Stromal cell of bone marrow (primary cell): ENCODE measurements at regions not wholly inside any gene's neighbourhood (a gene's known extent, or its start where the extent isn't known, plus 50 kb on each side); places are given as distances from the start of the nearest gene placed in this dataset.
"Not testable (repeated sequence)": the region's sequence is repeated elsewhere in the genome, so short reads cannot be mapped to it uniquely, and the experiment has no call there.

Source experiments
- DNase-seq: peaks from one replicate; pipeline ENCODE4 v3.0.0-alpha.2; 2012; ENCODE audit warnings: low read depth

DNA sequence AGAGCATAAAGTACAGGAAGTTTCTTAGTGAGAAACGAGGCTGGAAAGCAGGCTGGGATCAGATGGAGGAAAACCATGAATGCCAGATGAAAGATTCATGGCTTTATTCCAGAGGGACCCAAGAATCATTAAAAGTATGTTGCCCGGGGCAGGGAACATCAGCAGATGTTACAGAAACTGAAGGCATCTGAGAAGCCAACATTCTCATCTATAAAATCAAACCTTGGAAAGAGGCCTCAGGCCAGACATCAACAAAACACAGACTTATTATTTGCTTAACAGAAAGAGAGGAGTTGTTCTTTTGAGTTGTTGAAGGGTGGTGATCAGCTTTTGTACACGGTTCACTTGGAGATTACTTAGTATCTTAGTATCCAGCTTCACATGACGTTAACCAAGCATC, 543.6 kb downstream of the RFC3 start:
- no peak for DNase-seq

DNA sequence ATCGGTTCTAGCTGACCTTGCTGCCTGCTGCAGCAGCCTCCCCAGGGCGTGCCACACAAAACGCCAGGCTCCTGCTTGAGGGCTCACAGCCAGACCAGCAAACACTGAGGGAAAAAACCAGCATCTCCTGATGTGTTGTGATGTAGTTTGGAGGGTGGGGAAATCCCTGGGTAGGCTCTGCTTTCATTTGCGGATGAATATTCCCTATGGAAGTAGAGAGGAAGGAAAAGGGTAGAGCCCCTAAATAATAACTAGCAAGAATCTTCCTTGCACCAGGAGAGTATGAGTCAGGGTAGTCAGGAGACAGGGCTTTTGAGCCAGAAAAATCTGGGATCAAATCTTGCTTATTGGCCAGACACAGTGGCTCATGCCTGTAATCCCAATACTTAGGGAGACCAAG, 545.3 kb downstream of the RFC3 start:
- DNase-seq, result no peak

DNA sequence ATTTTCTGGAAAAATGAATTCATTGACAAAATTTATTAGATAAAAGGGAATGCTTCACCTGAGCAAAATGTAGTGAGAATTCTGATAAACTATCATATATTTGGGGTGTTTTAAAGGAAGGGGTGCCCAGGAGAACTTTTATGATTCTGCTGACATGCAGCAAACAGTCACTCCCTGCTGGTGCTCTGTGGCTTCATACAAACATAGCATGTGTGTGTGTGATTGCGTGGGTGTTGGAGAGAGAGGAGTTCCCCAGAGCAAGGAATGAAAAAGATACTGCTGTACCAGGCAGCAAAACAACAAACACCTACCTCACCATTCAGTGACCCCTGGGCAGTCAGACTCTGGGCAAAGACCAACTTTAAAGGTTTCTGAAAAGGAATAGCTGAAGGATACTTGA, 546.7 kb downstream of the RFC3 start:
- DNase-seq, result no peak

DNA sequence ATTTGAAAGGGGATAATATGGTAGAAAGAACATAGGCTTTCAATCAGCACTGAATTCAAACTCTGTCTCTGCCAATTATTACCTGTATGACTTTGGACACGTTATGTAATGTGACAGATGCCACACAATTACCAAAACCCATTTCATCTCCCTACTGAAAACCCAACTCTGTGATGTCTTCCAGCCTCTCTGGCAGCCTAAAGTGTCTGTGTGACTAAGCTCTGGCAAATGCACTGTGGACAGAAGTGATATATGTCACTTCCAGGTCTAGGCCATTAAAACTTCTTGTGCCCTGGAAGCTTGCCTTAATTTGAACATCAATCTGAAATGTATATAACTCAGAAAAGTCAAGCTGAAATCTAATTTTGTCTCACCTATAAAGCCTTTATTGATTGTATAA, 552.0 kb downstream of the RFC3 start:
- DNase-seq, result no peak

DNA sequence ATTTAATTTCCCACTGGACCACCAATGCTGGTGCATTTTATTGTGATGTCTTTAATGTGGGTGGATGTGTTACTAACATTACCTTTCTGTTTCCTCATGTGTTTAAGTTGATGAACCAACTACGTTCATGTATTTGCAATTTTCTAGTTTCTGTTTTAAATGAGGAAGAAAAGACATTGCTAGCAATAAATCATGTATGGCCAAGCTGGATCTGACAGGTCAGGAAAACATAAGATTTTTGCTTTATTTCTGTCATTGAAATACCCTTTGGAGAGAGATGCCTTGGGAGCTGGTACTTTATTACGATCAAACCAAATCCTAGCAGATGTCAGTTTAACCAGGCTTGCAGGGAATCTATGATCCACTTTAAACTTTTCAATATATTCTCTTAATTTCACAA, 553.2 kb downstream of the RFC3 start:
- DNase-seq, result no peak

DNA sequence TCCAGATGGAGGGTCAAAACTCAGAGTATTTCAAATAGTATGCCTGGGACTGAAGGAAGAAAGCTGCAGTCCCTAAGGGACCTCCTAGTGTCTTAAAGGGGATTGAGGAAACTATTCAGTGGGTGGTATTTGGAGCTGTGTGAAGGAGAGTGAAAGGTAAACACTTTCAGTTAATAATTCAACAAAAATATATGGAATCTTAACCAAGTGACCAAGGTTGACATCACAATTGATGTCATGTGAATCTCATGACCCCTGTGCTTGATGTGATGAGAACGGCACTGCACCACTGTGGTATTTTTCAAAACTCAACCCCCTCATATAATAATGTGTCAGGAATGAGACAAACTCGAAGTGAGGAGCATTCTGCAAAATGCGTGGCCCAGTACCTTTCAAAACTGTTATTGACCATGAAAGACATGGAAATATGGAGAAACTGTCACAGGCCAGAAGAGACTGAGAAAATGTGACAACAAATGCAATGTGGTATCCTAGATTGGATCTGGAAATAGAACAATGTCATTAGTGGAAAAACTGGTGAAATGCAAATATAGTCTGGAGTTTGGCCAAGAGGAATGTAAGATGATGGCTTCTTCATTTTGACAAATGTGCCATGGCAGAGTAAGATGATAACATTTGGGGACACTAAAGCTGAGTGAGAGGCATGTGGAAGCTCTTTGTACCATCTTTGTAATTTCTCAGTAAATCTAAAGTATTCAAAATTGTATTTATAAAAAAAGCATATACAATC, 553.9 kb downstream of the RFC3 start:
- DNase-seq, result no peak

DNA sequence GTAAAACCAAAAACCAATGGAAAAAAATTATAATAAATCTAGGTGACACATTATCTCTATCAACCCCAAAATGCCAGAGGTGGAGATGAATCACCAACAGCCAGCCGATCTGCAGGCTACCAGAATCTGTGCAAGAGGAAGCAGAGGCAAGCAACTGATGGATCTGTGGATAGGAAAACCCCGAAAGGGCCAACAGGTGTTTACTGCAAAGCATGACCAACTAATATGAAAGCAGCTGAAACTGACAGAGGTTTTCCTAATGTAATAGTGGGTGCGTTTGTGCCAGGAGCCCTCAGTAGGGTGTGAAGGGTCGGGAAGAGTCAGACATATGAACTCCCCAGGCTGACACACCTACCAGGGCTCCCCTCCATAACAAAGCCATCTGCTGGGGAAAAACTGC, 554.6 kb downstream of the RFC3 start:
- DNase-seq, result no peak

DNA sequence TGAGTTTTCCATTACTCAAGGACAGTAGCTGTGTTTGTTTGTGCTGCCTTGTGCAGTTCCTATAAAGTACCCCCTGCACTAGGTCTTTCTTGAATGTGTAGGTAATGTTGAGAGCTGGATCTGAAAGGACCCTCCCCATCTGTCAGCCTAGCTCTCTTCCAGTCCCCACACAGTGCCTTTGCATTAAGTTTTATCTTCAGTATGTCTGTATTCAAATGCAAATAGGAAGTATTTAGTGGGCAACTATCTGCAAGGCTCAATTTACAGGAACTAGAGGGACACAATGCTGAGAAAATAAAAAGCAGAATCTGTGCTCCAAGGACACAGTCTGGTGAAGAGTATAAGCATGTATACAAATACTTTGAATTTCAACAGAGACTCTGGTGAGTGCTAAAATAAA, 558.5 kb downstream of the RFC3 start:
- DNase-seq, result no peak

DNA sequence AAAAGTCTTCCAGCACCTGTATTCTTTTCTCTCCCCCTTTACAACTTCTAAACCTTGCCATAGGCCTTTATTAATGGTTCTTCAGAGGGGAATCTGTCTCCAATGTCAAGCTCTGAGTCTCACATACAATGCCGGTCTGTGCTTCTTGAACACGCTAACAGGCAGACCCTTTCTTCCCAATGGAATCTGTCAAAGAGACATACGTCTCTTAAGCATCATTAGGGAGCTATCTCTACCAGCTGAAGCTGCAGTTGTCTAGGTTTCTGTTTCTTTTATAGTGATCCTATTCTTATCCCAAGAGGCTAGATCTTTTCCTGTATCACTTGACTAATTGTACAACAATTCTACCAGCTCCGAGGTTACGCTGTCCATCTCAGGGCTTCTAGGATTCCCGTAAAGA, 560.8 kb upstream of the NBEA start:
- DNase-seq, result no peak

DNA sequence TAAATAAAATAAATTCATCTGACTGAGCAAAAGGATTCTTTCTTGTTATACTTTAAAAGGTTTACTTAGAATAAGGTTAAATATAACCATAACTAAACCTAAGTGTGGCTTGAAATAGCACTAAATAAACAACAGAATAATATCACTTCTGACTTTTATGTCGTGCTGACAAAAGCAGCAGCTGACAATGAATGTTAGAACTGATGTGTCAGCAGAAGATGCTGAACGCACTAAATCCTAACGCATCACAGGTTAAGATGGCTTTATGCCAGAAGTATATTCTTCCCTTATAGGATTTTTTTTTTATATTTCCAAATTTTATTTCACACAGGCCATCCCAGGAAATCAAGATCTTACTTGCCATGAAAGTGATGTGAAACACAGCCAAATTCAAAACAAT, 558.3 kb upstream of the NBEA start:
- no peak for DNase-seq

DNA sequence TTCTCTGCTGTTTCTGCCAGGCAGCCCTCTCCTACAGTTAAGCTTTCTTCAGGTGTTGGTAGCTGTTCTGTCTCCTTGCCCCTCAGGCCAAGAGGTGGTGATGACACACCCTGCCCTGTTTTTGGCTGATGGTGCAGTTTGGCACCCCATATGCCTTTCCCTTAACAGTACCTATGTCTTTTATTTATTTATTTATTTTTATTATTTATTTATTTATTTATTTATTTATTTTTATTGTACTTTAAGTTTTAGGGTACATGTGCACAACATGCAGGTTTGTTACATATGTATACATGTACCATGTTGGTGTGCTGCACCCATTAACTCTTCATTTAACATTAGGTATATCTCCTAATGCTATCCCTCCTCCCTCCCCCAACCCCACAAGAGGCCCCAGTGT, 555.8 kb upstream of the NBEA start:
- not testable (repeated sequence) for DNase-seq

DNA sequence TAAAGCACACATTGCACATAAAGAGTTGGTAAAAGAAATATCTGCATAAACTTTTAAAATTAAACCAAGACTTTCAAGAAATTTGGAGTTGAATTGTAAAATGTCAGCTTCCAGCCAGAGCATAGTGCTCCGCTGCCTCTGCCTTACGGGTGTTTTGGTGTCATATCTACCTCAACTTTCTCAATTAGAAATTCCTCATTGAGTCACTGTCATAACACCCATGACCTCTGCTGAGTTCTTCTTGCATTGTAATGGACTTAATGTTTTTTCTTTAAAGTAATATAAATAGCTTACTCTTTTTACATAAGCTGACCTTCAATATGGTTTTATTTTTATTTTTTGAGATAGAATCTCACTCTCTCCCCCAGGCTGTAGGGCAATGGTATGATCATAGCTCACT, 551.0 kb upstream of the NBEA start:
- DNase-seq, result no peak

DNA sequence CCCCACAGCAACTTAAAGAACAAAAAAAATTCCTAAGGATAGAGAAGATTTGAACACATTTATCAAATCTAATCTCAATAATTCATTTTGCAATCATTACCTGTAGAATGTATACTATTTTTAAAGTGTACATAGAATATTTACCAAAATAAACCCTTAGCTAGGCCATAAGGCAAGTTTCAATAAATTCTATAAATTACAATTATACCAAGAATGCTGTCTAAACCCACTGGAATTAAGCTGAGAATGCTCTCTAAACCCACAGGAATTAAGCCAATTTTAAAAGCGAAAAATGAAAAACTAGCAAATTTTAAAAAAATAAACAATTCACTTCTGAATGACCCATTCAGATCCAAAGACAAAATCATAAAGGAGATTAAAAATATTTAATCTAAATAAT, 540.4 kb upstream of the NBEA start:
- DNase-seq, result no peak

DNA sequence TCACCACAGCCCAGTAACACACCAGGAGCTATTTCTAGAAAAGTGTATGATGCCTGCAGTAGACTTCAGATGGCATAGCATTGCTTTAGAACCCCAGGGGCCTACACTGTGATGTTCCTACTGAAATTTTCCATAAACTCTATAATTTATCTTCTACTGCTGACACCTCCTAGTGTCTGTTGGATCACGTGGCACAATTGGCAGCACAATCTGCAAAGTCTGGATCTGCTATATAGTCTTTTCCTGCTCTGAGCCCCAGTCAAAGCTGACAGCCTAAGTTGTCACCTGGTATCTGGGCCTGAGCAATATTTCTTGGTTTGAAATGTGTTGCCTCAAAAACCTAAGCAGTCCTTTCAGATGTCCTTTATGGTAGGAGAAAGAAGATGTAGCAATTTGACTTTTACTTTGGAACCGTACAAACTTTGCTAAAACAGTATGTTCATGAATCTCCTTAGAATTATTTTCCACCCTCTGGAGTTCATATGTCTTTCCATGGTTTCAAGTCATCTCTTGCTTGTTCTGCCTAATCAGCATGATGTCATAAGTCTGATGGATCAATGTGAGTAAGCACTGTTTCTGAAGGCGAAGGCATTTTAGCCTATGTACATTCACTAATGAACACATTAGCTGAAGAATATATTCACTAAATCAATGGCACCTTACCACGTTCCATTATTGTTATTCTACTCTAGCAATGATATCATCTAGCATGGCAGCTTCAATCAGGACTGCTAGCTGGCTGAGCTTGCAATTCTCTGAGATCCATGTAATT, 536.5 kb upstream of the NBEA start:
- no peak for DNase-seq

DNA sequence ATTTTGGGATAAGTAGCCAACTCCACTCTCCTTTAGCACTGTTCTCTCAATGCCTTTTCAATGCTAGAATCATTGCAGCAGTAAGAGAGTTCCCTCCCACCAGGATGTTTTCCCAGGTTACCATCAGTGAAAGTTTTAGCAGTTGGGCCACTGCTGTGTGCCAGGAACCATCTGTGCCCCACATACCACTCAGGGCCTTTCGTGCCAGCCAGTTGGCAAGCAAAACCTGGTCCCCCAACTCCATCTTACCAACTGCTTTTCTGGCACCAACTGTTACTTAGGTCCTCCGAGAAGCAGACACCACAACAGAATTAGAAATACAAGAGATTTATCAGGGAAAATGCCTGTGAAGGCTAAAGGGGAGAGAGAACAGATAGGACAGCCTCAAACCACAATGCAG, 533.4 kb upstream of the NBEA start:
- no peak for DNase-seq

DNA sequence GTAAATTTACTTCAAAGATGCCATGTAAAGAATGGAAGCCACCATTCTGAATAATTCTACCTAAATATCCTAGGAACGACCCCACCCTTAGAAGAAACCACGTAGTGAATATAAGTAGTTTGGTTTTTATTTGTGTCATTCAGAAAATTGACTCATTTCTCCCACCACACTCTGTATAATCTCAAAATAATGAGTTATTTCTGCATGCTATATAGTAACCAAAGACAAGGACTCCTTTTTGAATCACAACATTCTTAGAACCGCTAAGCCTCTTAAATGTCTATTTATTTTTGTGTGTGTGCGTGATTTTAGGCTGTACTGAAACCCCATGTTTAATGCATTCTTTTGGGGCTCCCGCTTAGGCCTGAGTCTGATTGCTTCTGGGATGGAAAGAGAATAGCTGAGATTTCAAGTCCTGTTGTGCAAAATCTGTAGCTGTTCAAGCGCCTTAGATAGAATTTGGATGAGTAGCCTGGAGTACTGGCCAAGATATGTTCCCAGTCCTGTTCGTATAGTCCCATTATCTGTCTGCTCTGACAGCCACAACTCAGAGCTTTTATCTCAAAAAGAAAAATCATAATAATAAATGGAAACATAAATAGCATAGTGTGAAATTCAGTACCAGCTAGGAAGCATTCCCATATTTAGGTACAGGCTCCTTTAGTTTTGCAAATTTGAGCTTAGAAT, 532.4 kb upstream of the NBEA start:
- no peak for DNase-seq

DNA sequence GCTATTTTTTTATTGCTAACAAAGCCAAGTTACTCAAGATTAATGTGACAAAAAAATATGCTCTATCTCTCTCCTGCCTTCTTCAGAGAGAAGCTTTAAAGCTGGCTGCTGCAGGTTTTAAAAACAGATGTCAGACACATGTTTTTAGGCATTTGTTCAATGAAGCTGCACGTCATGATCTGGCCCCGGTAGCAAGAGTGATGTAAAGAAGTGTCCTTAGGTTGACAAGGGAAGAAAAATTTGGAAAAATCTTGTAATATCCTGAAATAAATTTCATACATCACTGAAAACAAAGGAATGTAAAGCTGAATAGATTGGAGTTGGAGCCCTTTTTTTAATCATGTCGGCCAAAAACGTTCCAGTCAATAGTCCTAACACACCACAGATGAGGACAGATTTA, 531.4 kb upstream of the NBEA start:
- no peak for DNase-seq

DNA sequence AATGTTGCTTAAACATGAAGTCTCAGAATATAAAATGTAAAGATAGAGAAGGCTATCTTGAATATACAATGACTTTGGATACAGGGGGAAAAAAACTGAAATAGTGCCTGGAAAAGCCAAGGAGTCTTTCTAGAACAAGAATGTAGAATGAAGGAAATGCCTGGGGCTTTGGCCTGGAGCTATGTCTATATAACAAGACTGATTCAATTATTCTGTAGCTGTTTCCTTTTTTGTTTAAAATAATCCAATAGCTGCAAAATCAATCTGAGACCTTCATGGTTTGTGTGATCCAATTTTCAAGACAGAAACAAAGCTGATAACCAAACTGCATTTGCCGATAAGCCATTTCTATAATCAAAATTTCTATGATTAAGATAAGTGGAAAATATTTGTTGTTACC, 530.9 kb upstream of the NBEA start:
- DNase-seq, result no peak

DNA sequence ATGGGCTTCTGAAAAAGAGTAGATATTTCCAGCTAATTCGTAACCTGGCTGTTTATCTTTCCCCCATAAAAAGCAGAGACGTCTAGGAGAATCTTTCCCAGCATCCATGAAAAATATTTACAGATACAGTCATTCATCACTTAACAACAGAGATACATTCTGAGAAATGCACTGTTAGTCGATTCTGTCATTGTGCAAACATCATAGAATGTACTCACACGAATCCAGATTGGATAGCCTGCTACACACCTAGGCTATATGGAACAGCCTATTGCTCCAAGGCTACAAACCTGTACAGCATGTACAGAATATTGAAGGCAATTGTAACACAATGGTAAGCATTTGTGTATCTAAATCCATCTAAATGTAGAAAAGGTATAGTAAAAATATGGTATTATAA, 530.2 kb upstream of the NBEA start:
- no peak for DNase-seq

DNA sequence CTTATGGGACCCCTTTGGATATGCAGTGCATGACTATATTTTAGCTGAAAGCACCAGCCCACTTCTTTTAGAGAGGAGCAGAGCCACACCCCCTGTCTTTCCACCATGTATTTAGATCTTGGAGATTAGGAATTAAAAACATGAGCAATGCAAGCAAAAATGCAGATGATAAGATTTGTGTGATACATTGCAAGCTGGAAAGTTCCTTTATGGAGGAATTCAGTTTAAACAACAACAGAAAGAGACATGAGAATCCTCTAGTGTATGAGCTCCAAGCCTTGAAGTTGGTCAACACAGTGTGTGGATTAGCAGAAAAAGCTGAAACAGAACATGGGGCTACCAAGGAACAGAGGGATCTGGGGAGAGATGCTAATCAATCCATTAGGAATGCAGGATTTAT, 529.8 kb upstream of the NBEA start:
- DNase-seq, result no peak

DNA sequence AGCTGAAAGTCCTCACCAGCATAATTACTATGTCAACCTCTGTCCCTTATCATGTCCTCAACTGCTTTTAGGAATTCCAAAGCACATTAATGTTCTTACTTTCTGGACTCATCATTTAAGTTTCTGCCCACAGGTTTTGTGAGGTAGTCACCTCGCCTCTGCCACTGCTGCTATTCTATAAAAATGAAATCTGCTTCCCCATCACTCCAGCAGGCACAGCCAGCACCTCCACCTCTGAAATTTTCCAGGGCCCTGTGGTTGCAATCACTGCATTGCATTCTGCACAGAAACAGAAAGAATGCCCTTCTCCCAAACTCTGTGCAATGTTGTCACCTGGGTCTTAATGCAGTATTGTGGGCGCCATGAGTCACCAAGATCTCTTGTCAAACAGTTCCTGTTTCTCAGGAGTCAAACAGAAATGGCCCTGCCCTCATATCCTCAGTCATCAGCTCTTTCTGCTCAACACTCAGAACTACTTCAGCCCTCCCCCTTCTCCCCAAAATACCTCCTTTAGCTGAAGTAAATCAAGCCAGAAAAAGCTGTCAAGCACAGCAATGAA, 529.2 kb upstream of the NBEA start:
- DNase-seq, result no peak

DNA sequence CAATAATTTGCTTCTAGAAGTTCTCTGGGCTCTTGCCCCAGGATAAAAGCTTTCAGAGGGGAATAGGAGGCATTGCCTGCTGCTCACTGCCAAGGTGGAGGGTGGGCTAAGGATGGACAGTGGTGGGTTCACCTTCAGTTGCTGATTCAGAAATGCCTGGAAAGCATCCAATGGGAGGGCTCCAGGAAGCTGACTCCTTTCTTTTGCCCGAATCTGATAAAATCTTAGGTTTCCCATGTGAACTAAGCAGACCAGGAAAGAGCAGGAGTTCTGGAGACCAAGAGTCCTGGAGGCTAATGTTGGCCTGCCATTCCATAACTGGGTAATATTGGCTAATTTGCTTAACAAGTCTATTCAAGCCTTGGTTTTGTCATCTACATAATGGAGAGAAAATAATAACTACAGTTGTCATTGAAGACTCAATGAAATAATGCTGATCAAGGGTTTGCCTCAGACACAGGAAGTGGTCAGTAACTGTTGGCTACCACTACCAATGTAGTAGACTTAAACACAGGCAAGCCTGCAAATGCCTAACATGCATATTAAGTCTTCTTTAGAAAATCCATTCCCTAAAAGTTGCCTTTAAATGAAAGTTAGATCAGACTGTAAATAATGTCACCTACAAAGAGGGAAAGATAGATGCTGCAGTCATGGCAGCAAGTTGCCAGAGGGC, 528.4 kb upstream of the NBEA start:
- no peak for DNase-seq
